ENCODE measurements at regions not wholly inside any gene's neighbourhood (a gene's known extent, or its start where the extent isn't known, plus 50 kb on each side); places are given as distances from the start of the nearest gene placed in this dataset.

GRCh38 chr12:3988519-3989217 lies 115.5 kb upstream of the PARP11 start:
- no peak for DNase-seq

GRCh38 chr12:3987571-3987970 lies 114.4 kb upstream of the PARP11 start:
- DNase-seq = no peak

- DNase-seq = no peak
Measured at GRCh38 chr12:3980504-3981272, 107.5 kb upstream of the PARP11 start.

DNA sequence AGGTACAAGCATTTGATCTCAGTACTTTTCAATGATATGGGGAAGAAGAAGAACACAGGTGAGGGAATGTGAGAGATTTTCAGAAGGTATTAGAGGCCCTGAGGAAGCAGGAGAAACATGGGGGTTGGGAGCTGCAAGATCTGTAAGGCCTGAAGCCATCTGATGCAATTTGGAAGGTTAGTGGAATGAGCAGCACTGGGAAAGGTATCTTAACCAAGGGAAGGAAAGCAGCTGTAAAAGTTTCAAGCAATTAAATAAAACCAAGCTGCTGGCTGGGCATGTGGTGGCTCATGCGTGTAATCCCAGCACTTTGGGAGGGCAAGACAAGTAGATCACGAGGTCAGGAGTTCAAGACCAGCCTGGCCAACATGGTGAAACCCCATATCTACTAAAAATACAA lies 104.4 kb upstream of the PARP11 start:
- no peak for DNase-seq

GRCh38 chr12:3976351-3976938 lies 103.2 kb upstream of the PARP11 start:
- DNase-seq = no peak

DNA sequence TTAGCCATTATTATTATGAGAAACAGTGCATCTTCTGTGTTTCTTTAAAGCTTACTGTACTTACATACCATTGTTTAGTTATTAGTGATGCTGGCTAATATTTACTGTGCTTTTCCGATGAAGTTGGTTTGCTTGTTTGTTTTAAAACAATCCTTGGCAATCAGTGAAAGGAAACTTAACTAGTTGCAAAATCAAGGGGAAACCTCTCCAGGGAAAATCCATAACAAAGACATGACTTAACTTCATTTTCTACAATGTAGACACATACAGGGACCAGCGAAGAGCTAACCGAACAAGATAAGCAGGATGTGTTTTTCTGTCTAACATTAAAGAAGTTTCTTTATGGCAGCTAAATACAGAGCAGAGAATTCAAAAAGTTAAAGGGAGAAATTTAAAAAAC lies 102.5 kb upstream of the PARP11 start:
- DNase-seq = no peak

DNA sequence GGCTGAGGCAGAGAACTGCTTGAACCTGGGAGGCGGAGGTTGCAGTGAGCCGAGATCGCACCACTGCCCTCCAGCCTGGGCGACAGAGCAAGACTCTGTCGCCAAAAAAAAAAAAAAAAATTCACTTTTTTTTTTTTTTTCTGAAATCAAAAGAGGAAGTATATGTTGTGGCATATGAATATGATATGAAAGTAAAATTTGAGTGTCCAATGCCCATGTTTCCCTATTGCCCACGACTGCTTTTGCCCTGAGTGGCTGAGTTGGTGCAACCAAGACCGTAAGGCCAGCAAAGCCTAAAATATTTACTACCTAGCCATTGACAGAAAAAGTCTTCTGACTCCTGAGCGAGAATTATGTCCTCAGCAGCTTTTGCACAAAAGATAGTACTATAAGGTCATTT lies 101.7 kb upstream of the PARP11 start:
- no peak for DNase-seq

GRCh38 chr12:3973973-3974644 lies 100.9 kb upstream of the PARP11 start:
- DNase-seq = no peak

DNA sequence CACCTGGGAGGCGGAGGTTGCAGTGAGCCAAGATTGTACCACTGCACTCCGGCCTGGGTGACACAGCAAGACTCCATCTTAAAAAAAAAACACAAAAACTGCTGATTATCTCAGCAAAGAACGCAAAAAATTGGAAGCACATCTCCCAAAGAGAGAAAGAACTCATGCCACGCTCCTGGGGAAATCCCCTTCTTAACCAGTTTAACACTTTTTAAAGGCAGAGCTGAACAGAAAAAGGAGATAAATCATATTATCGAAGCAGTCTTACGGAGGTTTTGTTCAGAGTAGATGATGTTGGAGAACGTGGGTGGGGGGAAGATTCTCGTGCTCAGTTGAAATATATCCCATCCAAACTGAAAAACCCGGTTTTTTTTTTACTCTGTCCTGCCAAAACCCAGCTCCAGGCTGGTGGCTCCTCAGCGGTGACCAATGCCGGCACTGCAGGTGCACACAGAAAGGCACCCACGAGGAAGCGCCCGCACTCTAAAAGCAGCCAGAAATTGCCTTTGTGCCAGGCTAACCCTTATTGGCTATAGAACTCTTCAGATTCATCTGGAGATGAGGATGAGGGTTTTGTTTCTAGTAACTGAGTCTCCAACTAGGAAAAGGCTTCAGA lies 100.2 kb upstream of the PARP11 start:
- no peak for DNase-seq

GRCh38 chr12:3972576-3972975 lies 99.4 kb upstream of the PARP11 start:
- DNase-seq = no peak

DNA sequence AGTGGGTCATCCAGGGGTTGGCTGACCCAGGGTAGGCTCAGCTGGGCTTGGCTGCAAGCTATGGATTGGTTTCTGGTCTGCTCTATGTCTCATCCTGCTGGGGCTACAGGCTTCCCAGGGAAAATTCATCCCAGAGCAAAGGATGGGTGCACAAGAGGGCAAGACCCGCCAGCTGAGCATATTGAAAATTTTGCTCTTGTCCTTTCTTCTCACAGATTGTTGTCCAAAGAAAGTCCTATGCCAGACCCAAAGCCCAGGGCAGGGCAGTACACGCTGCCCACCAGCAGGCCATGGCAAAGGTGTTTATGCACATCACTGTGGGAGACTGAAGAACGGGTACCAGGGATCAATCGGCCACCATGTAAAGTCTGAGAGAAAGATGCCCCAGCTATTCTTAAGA lies 95.3 kb upstream of the PARP11 start:
- no peak for DNase-seq

DNA sequence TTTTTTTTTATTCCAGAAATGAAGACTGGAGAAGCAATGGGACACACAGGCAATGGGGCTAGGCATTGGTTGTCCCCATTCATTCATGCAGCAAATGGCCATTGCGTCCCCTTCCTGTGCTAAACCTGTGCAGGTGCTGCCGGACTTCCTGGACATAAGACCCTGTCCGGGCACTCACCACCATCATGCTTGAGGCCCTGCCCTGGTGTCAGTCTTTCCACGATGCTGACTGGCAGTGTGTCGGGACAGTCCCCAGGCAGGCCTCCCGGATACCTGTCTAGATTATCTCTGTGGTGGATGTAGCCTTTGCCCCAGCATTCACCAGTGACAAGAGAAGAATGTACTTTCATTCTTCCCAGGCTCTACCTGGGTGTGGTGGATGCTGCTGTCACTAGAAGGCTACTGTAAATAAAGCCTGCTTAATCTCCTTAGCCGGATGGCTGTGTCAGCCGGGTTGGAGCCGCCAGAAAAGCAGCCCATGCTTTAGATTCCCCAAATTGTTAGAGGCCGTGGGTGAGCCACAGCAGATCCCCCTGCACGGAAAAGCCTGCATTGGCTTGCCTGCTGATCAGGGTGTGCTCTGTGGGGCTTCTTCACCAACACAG lies 94.5 kb upstream of the PARP11 start:
- DNase-seq = no peak

GRCh38 chr12:3966376-3966775 lies 93.2 kb upstream of the PARP11 start:
- DNase-seq = no peak

DNA sequence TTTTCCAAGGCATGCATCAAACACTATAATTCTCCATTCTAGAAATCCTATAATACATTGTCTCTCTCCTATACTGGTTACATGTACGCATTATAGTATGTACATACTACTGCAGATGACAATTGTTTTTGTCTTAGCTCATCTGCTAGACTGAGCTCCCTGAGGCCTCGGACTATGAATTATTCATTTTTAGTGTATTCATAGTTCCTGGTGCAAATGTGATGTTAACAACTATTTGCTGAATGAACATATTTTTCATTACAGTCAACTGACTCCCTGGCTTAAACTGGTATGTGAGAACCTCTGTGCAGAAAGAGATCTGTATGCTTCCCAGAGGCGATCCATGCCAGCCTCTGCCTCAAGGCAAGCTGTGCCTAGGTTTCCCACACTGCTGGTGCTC lies 91.8 kb upstream of the PARP11 start:
- no peak for DNase-seq

- DNase-seq = no peak
Measured at GRCh38 chr12:3964439-3964838, 91.2 kb upstream of the PARP11 start.

DNA sequence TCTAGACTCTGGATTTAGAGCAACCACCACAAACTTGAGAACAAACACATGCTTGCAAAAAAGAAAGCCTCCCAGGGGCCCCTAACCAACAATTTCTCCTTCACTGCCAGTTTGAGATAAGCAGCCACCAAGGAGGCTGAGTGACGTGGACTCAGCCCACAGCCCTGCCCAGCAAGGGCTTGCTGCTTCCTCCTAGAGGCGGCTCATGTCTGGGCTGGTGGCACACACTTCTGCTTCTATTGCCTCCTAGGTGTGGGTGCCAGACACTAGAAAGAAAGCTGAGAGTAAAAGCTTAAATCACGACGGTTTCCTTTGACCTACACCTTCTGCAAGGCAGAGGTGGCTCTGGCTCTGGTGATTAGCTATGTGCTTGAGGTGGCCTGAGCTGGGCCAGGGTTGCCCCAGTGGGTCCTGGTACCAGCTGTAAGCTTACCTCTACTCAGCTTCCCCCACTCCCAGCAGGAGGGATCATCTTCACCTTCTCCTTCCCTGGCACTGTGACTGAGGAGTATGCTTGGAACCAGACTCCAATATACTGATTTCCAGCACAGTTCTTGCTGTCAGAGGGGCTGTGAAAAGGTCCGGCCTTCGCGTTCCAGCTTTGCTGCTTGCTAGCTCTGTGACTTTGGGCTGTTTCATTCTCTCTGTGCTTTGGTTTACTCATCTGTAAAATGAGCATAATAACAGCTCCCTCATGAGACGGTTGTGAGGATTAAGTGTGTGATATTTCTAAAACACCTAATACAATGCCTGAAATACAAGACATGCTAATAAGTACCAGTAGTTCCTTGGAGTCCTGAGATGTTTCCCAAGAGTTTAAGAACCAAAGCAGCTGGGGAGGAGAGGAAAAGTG lies 89.7 kb upstream of the PARP11 start:
- DNase-seq = no peak

DNA sequence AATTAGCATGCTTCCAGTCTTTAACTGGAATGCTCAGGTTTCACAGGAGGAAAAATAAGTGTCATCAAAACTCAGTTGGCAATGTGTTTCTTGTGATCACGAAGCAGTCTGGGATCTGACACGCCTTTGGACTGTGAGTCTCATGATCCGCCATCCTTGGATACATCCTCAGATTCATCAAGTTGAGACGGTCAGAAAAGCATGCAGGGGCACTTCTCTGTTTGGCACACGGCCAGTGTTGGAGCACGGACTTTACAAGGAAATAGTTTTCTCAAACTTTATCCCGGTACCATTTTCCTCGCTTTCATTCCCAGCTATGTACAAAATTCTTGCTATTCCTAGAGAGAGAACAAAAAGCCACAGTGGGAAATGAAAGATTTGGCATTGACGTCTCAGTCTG lies 88.4 kb upstream of the PARP11 start:
- DNase-seq = no peak

DNA sequence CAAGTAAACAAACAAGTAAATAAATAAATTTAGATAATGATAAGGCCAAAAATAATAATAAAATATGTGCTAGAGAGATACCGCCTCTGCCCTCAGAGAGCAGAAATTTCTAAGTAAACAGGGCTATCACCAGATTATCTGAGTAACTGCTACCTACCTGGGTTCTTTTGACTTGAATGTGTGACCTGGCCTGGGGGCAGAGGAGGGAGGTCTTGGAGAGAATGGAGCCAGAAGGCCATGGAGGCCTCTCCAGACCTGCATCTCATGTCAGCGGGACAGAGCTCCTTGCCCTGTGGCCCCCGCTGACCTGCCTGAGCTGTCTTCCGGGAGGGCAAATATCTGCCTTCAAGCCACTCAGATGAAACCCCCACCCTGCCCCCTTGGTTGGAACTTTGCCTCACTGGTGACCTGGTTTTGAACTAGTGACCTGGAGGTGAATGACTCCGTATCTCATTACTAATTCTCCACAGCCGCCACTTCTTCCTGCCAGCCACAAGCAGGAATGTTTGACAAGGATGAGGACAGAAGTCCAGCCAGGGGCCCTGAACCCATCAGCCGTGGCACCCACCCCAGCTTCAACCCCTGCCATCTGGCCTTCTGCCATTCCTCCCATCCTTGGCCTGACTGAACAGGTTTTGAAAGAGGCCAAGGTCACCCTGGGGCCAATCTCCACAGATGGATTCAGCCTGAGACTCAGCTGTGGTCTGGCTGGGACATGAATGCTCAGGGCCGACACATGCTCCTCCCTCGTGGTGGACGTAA lies 86.8 kb upstream of the PARP11 start:
- no peak for DNase-seq

DNA sequence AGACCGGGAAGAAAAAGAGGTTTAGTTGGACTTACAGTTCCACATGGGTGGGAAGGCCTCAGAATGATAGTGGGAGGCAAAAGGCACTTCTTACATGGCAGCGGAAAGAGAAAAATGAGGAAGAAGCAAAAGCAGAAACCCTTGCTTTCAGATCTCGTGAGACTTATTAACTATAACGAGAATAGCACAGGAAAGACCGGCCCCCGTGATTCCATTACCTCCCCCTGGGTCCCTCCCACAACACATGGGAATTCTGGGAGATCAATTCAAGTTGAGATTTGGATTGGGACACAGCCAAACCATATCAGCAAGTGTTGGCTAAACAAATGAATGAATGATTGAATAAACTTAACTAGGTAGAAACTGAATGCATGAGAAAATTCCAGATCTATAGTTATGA lies 85.3 kb upstream of the PARP11 start:
- no peak for DNase-seq

- DNase-seq = no peak
Measured at GRCh38 chr12:3951380-3952135, 78.4 kb upstream of the PARP11 start.

All from T1000 (cell line).